Prostate gland (tissue), 2 donors: ENCODE measurements at regions not wholly inside any gene's neighbourhood (a gene's known extent, or its start where the extent isn't known, plus 50 kb on each side); places are given as distances from the start of the nearest gene placed in this dataset.

Experiments
- POLR2AphosphoS5 ChIP-seq: sonication (generic); formaldehyde crosslinking; IDR thresholded peaks from one replicate; pipeline ENCODE4 v1.6.1; 2017; ENCODE audit warnings: antibody characterized with exemption
- TF ChIP-seq, protein P1 (sequence below), 4 experiments: fragments of 200-600 bp in 2 of 4; fragments of 450-650 bp in 2 of 4; sonication (generic) in 2 of 4; IDR thresholded peaks; 1 replicate in 3 of 4; 2 replicates in 1 of 4; pipeline ENCODE4 v1.5.1; 2016 to 2019; ENCODE audit warnings: antibody characterized with exemption in 4 of 4, mild to moderate bottlenecking in 2 of 4, moderate library complexity in 2 of 4

DNA sequence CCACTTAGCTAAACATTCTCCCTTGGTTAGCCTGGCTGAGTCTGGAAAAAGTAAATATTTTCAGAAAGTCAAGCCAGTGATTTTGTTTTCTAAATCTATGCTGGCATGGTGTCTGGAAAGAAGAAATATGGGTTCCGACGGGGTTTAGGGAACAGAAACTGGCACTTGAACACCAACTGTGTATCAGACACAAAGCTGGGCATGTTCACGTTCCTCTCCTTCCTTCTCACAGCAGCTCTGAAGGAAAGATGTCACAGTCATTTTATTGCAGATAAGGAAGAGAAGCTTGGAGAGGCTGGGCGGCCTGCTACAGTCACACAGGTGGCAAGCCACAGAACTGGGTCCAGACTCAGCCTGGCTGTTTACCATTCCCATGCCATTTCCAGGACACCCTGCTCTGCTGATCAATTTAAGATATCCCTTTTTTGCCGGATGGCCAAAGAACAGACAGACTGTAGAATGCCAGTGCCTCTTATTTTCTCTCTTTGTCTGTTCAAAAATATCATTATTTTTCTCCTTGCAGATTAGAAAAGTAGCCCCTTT, 118.8 kb downstream of the HERPUD2 start:
- TF ChIP-seq, protein P1, sequence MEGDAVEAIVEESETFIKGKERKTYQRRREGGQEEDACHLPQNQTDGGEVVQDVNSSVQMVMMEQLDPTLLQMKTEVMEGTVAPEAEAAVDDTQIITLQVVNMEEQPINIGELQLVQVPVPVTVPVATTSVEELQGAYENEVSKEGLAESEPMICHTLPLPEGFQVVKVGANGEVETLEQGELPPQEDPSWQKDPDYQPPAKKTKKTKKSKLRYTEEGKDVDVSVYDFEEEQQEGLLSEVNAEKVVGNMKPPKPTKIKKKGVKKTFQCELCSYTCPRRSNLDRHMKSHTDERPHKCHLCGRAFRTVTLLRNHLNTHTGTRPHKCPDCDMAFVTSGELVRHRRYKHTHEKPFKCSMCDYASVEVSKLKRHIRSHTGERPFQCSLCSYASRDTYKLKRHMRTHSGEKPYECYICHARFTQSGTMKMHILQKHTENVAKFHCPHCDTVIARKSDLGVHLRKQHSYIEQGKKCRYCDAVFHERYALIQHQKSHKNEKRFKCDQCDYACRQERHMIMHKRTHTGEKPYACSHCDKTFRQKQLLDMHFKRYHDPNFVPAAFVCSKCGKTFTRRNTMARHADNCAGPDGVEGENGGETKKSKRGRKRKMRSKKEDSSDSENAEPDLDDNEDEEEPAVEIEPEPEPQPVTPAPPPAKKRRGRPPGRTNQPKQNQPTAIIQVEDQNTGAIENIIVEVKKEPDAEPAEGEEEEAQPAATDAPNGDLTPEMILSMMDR (IDR thresholded peaks at IDR 0.05), result no peak
- no peak for TF ChIP-seq POLR2AphosphoS5
